ENCODE measurements at regions not wholly inside any gene's neighbourhood (a gene's known extent, or its start where the extent isn't known, plus 50 kb on each side); places are given as distances from the start of the nearest gene placed in this dataset.
A peak's percentile ranks its signal among the peaks of the same experiment; 100 is the strongest.
"Not testable (repeated sequence)": the region's sequence is repeated elsewhere in the genome, so short reads cannot be mapped to it uniquely, and the experiment has no call there.

DNA sequence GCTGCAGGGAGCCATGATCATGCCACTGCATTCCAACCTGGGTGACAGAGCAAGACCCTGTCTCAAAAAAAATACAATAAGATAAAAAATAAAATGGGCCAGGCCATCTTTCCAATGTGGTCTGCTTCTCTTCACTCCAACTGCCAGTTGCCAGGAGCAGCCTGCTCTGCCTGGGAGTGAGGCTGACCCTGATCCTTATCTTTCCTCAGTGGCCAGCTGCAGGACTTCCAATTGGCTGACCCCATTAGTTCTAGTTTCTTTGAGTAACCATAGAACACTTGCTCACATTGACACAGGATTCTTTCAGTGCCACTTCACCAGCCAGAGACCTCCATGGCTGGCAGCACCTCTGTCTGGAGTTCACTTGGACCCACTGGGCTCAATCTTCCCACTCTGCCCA, 258.6 kb downstream of the MID1IP1 start:
- H3K79me2 ChIP-seq (ENCODE audit: control insufficient read depth, insufficient read depth, low read length), result no peaks in the 10 kb centered on the region
- no peaks in the 10 kb centered on the region for H3K4me1 ChIP-seq (ENCODE audit: control insufficient read depth, low read depth, low read length)
- no peak overlapping the region for H3K4ac ChIP-seq (ENCODE audit: low read depth, low read length)

DNA sequence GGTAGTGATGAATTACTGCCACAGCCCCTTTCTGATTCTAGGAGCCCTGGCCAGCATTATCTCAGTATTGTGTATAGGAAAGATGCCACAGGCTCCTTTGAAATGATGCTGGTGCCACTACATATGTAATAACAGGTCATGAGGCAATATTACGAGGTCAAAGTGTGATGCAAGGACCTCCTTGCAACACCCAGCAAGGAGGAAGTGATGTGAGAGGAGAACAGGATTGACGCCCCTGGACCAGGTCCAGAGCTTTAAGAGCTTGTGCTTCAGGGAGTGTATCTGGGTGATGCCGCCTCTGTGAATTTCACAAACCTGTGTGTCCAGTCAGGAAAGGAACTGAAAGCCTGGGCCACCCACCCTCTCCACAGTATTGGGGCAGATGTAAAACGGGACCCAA, 261.8 kb downstream of the MID1IP1 start:
- H3K79me1 ChIP-seq (ENCODE audit: low read length), result no peaks in the 10 kb centered on the region
- H2BK120ac ChIP-seq (ENCODE audit: low read depth, low read length), result no peak overlapping the region
- no peak overlapping the region for H3K23ac ChIP-seq (ENCODE audit: low read length)
- no peak overlapping the region for H3K27ac ChIP-seq (ENCODE audit: low read depth, low read length)
- no peak overlapping the region for H4K5ac ChIP-seq (ENCODE audit: low read length)
- H3K4ac ChIP-seq (ENCODE audit: low read depth, low read length), result no peak overlapping the region
- peaks cover 2% of the 10 kb centered on the region for H3K4me1 ChIP-seq (ENCODE audit: control insufficient read depth, low read depth, low read length)
- H3K79me2 ChIP-seq (ENCODE audit: control insufficient read depth, insufficient read depth, low read length), result no peaks in the 10 kb centered on the region
- no peaks in the 10 kb centered on the region for H3K36me3 ChIP-seq (ENCODE audit: control insufficient read depth, insufficient read depth, low read length)
- DNase-seq, result no peak
- H2BK5ac ChIP-seq (ENCODE audit: low read length), result no peak overlapping the region
- no peaks in the 10 kb centered on the region for H3K27me3 ChIP-seq (ENCODE audit: insufficient read depth, low read length, poor library complexity)
- H3K4me2 ChIP-seq (ENCODE audit: low read length), result no peak overlapping the region
- no peak overlapping the region for H4K8ac ChIP-seq (ENCODE audit: low read depth, low read length)
- no peak overlapping the region for H3K4me3 ChIP-seq (ENCODE audit: low read length)
- no peak overlapping the region for H2AK5ac ChIP-seq (ENCODE audit: low read length)
- WGBS (ENCODE audit: extremely low coverage, insufficient coverage, low lambda C conversion rate), result no CpG with 5 or more reads among the region's 4 CpGs
- H3K56ac ChIP-seq (ENCODE audit: low read length), result no peak overlapping the region
- H2BK15ac ChIP-seq (replicated peaks; ENCODE audit: low read depth), result no peak overlapping the region
- no peak overlapping the region for H3K18ac ChIP-seq (ENCODE audit: low read length)
- H3K9ac ChIP-seq (ENCODE audit: low read length), result no peak overlapping the region

More for the DNA sequence above, 258.6 kb downstream of the MID1IP1 start:
- H3K36me3 ChIP-seq (ENCODE audit: control insufficient read depth, insufficient read depth, low read length), result no peaks in the 10 kb centered on the region
- no peak overlapping the region for H2BK120ac ChIP-seq (ENCODE audit: low read depth, low read length)
- H3K27me3 ChIP-seq (ENCODE audit: insufficient read depth, low read length, poor library complexity), result no peaks in the 10 kb centered on the region
- no peaks in the 10 kb centered on the region for H3K79me1 ChIP-seq (ENCODE audit: low read length)
- H3K56ac ChIP-seq (ENCODE audit: low read length), result no peak overlapping the region
- no peak overlapping the region for H2BK5ac ChIP-seq (ENCODE audit: low read length)
- no peak for DNase-seq
- no peak overlapping the region for H3K18ac ChIP-seq (ENCODE audit: low read length)
- H3K27ac ChIP-seq (ENCODE audit: low read depth, low read length), result no peak overlapping the region
- H4K8ac ChIP-seq (ENCODE audit: low read depth, low read length), result no peak overlapping the region
- no peak overlapping the region for H3K4me2 ChIP-seq (ENCODE audit: low read length)
- no peak overlapping the region for H2BK15ac ChIP-seq (replicated peaks; ENCODE audit: low read depth)
- no peak overlapping the region for H4K5ac ChIP-seq (ENCODE audit: low read length)
- H2AK5ac ChIP-seq (ENCODE audit: low read length), result no peak overlapping the region
- H3K4me3 ChIP-seq (ENCODE audit: low read length), result no peak overlapping the region
- H3K23ac ChIP-seq (ENCODE audit: low read length), result no peak overlapping the region
- H3K9ac ChIP-seq (ENCODE audit: low read length), result no peak overlapping the region

GRCh38 chrX:39063702-39064101, 262.4 kb downstream of the MID1IP1 start:
- Histone ChIP-seq H2AK5ac (ENCODE audit: low read length) (no peak overlapping the region), H3K4me1 (ENCODE audit: control insufficient read depth, low read depth, low read length) (peaks cover 2% of the 10 kb centered on the region), H3K9ac (ENCODE audit: low read length) (no peak overlapping the region), H3K27ac (ENCODE audit: low read depth, low read length) (no peak overlapping the region), H3K79me1 (ENCODE audit: low read length) (no peaks in the 10 kb centered on the region), H2BK15ac (replicated peaks; ENCODE audit: low read depth) (no peak overlapping the region), H3K23ac (ENCODE audit: low read length) (no peak overlapping the region), H3K4me3 (ENCODE audit: low read length) (no peak overlapping the region), H4K8ac (ENCODE audit: low read depth, low read length) (no peak overlapping the region), H3K4me2 (ENCODE audit: low read length) (no peak overlapping the region), H3K56ac (ENCODE audit: low read length) (peak overlapping the region; percentile 34), H4K5ac (ENCODE audit: low read length) (no peak overlapping the region), H3K27me3 (ENCODE audit: insufficient read depth, low read length, poor library complexity) (no peaks in the 10 kb centered on the region), H2BK5ac (ENCODE audit: low read length) (no peak overlapping the region), H3K36me3 (ENCODE audit: control insufficient read depth, insufficient read depth, low read length) (no peaks in the 10 kb centered on the region), H3K79me2 (ENCODE audit: control insufficient read depth, insufficient read depth, low read length) (no peaks in the 10 kb centered on the region), H3K18ac (ENCODE audit: low read length) (no peak overlapping the region), H2BK120ac (ENCODE audit: low read depth, low read length) (no peak overlapping the region), H3K4ac (ENCODE audit: low read depth, low read length) (no peak overlapping the region)
- no peak for DNase-seq

- Histone ChIP-seq H3K79me1 (ENCODE audit: low read length) (no peaks in the 10 kb centered on the region), H3K4me1 (ENCODE audit: control insufficient read depth, low read depth, low read length) (peaks cover 2% of the 10 kb centered on the region), H3K9ac (ENCODE audit: low read length) (peak overlapping the region; percentile 29), H4K8ac (ENCODE audit: low read depth, low read length) (peak overlapping the region; percentile 69), H2BK120ac (ENCODE audit: low read depth, low read length) (no peak overlapping the region), H3K36me3 (ENCODE audit: control insufficient read depth, insufficient read depth, low read length) (no peaks in the 10 kb centered on the region), H2AK5ac (ENCODE audit: low read length) (no peak overlapping the region), H3K18ac (ENCODE audit: low read length) (no peak overlapping the region), H3K4ac (ENCODE audit: low read depth, low read length) (no peak overlapping the region), H3K4me3 (ENCODE audit: low read length) (no peak overlapping the region), H3K23ac (ENCODE audit: low read length) (no peak overlapping the region), H2BK15ac (replicated peaks; ENCODE audit: low read depth) (no peak overlapping the region), H2BK5ac (ENCODE audit: low read length) (peak overlapping the region; percentile 16), H3K27me3 (ENCODE audit: insufficient read depth, low read length, poor library complexity) (no peaks in the 10 kb centered on the region), H3K4me2 (ENCODE audit: low read length) (no peak overlapping the region), H3K79me2 (ENCODE audit: control insufficient read depth, insufficient read depth, low read length) (no peaks in the 10 kb centered on the region), H3K56ac (ENCODE audit: low read length) (peak overlapping the region; percentile 81), H3K27ac (ENCODE audit: low read depth, low read length) (peak overlapping the region; percentile 96), H4K5ac (ENCODE audit: low read length) (no peak overlapping the region)
- WGBS (ENCODE audit: extremely low coverage, insufficient coverage, low lambda C conversion rate), result no CpG with 5 or more reads among the region's 21 CpGs
- peak; percentile 93 for DNase-seq
Observed at GRCh38 chrX:39065051-39065871, 264.0 kb downstream of the MID1IP1 start.

DNA sequence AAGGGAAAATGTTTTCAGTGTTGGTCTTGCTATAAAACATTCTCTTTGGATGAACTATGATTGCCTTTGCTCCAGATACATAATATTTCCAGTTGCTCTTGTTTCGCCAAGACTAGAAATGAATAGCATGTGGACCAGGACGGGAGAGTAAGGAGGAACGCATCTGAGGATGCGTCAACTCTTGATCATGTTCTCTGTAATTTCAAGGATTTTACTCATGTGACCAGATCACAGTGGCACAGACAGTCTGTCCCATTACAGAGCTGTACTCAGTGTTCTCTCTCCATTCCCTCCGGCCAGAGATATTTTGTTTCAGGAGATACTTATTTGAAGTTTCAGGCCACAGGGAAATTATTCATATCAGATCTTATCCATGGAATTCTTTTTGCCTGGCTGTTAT, 266.6 kb downstream of the MID1IP1 start:
- peaks cover 2% of the 10 kb centered on the region for H3K4me1 ChIP-seq (ENCODE audit: control insufficient read depth, low read depth, low read length)

DNA sequence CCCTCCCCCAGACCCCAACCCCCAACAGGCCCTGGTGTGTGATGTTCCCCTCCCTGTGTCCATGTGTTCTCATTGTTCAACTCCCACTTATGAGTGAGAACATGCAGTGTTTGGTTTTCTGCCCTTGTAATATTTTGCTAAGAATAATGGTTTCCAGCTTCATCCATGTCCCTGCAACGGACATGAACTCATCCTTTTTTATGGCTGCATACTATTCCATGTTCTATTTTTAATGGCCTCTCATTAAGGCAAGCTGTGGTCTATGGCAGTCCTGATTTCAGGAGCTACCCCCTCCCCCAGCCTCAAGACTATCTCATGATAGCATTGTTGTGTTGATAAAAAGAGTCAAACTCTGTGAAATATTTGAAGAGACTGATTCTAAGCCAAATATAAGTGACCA, 267.4 kb downstream of the MID1IP1 start:
- H3K18ac ChIP-seq (ENCODE audit: low read length); H3K23ac ChIP-seq (ENCODE audit: low read length); H3K27me3 ChIP-seq (ENCODE audit: insufficient read depth, low read length, poor library complexity); H3K79me2 ChIP-seq (ENCODE audit: control insufficient read depth, insufficient read depth, low read length); H3K4me2 ChIP-seq (ENCODE audit: low read length); H3K9ac ChIP-seq (ENCODE audit: low read length); H3K27ac ChIP-seq (ENCODE audit: low read depth, low read length); DNase-seq; H3K4me1 ChIP-seq (ENCODE audit: control insufficient read depth, low read depth, low read length); H2BK120ac ChIP-seq (ENCODE audit: low read depth, low read length); H2BK5ac ChIP-seq (ENCODE audit: low read length); H4K5ac ChIP-seq (ENCODE audit: low read length); H3K4ac ChIP-seq (ENCODE audit: low read depth, low read length); H2AK5ac ChIP-seq (ENCODE audit: low read length); H2BK15ac ChIP-seq (replicated peaks; ENCODE audit: low read depth); H3K79me1 ChIP-seq (ENCODE audit: low read length); H4K8ac ChIP-seq (ENCODE audit: low read depth, low read length); H3K36me3 ChIP-seq (ENCODE audit: control insufficient read depth, insufficient read depth, low read length); H3K56ac ChIP-seq (ENCODE audit: low read length); H3K4me3 ChIP-seq (ENCODE audit: low read length): not testable (repeated sequence)
- WGBS (ENCODE audit: extremely low coverage, insufficient coverage, low lambda C conversion rate), result no CpG with 5 or more reads among the region's 1 CpG

More for the DNA sequence above, 266.6 kb downstream of the MID1IP1 start:
- Histone ChIP-seq H3K18ac (ENCODE audit: low read length) (no peak overlapping the region), H3K79me1 (ENCODE audit: low read length) (no peaks in the 10 kb centered on the region), H3K79me2 (ENCODE audit: control insufficient read depth, insufficient read depth, low read length) (no peaks in the 10 kb centered on the region), H3K4me3 (ENCODE audit: low read length) (no peak overlapping the region), H3K9ac (ENCODE audit: low read length) (no peak overlapping the region), H3K56ac (ENCODE audit: low read length) (peak overlapping the region; percentile 34), H2BK5ac (ENCODE audit: low read length) (no peak overlapping the region), H2AK5ac (ENCODE audit: low read length) (no peak overlapping the region), H3K36me3 (ENCODE audit: control insufficient read depth, insufficient read depth, low read length) (no peaks in the 10 kb centered on the region), H3K4ac (ENCODE audit: low read depth, low read length) (no peak overlapping the region), H3K23ac (ENCODE audit: low read length) (no peak overlapping the region), H2BK120ac (ENCODE audit: low read depth, low read length) (no peak overlapping the region), H3K4me2 (ENCODE audit: low read length) (no peak overlapping the region), H3K27me3 (ENCODE audit: insufficient read depth, low read length, poor library complexity) (no peaks in the 10 kb centered on the region), H3K27ac (ENCODE audit: low read depth, low read length) (no peak overlapping the region), H4K5ac (ENCODE audit: low read length) (no peak overlapping the region), H2BK15ac (replicated peaks; ENCODE audit: low read depth) (no peak overlapping the region), H4K8ac (ENCODE audit: low read depth, low read length) (no peak overlapping the region)
- no peak for DNase-seq
- no CpG with 5 or more reads among the region's 5 CpGs for WGBS (ENCODE audit: extremely low coverage, insufficient coverage, low lambda C conversion rate)
